ENCODE measurements at regions not wholly inside any gene's neighbourhood (a gene's known extent, or its start where the extent isn't known, plus 50 kb on each side); places are given as distances from the start of the nearest gene placed in this dataset.

GRCh38 chr15:91472316-91472756 is 372.3 kb downstream of the SV2B start:
- TF ChIP-seq CTCF (IDR thresholded peaks at IDR 0.05; ENCODE audit: poor library complexity, severe bottlenecking) (no peak), SMC3 (conservative IDR thresholded peaks at IDR 0.05; ENCODE audit: poor library complexity) (no peak), POLR2AphosphoS5 (IDR thresholded peaks at IDR 0.05) (no peak), EP300 (conservative IDR thresholded peaks at IDR 0.05; ENCODE audit: poor library complexity, severe bottlenecking) (no peak), EZH2 (IDR thresholded peaks at IDR 0.05; ENCODE audit: borderline replicate concordance, insufficient read depth, low read length, poor library complexity, severe bottlenecking) (no peak)
- TF ChIP-seq, protein P1, sequence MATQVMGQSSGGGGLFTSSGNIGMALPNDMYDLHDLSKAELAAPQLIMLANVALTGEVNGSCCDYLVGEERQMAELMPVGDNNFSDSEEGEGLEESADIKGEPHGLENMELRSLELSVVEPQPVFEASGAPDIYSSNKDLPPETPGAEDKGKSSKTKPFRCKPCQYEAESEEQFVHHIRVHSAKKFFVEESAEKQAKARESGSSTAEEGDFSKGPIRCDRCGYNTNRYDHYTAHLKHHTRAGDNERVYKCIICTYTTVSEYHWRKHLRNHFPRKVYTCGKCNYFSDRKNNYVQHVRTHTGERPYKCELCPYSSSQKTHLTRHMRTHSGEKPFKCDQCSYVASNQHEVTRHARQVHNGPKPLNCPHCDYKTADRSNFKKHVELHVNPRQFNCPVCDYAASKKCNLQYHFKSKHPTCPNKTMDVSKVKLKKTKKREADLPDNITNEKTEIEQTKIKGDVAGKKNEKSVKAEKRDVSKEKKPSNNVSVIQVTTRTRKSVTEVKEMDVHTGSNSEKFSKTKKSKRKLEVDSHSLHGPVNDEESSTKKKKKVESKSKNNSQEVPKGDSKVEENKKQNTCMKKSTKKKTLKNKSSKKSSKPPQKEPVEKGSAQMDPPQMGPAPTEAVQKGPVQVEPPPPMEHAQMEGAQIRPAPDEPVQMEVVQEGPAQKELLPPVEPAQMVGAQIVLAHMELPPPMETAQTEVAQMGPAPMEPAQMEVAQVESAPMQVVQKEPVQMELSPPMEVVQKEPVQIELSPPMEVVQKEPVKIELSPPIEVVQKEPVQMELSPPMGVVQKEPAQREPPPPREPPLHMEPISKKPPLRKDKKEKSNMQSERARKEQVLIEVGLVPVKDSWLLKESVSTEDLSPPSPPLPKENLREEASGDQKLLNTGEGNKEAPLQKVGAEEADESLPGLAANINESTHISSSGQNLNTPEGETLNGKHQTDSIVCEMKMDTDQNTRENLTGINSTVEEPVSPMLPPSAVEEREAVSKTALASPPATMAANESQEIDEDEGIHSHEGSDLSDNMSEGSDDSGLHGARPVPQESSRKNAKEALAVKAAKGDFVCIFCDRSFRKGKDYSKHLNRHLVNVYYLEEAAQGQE (IDR thresholded peaks at IDR 0.05; ENCODE audit: borderline replicate concordance) = no peak
